OCI-LY1 (cell line): ENCODE measurements at regions not wholly inside any gene's neighbourhood (a gene's known extent, or its start where the extent isn't known, plus 50 kb on each side); places are given as distances from the start of the nearest gene placed in this dataset.

ENCODE experiments used
- EZH2 ChIP-seq: fragments of 200-600 bp; sonication (generic), shearing (Covaris generic); IDR thresholded peaks from 2 replicates; pipeline ENCODE4 v1.8.0; 2017; ENCODE audit warnings: borderline replicate concordance, mixed run types, mild to moderate bottlenecking, antibody characterized with exemption, low read length, moderate library complexity, mixed read lengths
- TF ChIP-seq, protein P1 (sequence below): fragments of 200-600 bp; sonication (generic), shearing (Covaris generic); IDR thresholded peaks from 2 replicates; pipeline ENCODE4 v1.5.1; 2017; ENCODE audit warnings: mild to moderate bottlenecking, antibody characterized with exemption, low read length, moderate library complexity, mixed read lengths

DNA sequence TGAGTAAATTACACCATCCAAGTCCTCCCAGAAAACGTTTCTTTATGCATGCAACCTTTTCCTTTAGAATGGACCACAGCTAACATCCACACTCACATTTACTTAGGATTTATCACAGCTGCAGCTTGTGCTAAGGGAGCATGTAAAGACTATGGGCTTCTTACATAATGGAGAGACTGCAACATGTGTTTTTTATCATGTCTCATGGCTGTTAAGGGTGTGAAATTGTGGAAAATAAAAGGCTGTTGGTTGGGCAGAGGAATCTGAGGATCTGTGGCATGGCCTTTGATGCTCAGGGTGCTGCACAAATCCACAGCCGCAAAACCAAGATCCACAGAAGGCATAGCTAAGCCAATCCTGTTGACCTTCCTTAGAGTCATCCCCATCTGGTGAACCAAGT, 112.0 kb upstream of the MTNR1B start:
- TF ChIP-seq, protein P1, sequence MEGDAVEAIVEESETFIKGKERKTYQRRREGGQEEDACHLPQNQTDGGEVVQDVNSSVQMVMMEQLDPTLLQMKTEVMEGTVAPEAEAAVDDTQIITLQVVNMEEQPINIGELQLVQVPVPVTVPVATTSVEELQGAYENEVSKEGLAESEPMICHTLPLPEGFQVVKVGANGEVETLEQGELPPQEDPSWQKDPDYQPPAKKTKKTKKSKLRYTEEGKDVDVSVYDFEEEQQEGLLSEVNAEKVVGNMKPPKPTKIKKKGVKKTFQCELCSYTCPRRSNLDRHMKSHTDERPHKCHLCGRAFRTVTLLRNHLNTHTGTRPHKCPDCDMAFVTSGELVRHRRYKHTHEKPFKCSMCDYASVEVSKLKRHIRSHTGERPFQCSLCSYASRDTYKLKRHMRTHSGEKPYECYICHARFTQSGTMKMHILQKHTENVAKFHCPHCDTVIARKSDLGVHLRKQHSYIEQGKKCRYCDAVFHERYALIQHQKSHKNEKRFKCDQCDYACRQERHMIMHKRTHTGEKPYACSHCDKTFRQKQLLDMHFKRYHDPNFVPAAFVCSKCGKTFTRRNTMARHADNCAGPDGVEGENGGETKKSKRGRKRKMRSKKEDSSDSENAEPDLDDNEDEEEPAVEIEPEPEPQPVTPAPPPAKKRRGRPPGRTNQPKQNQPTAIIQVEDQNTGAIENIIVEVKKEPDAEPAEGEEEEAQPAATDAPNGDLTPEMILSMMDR, result no peak
- no peak for TF ChIP-seq EZH2
